SK-N-SH (cell line): ENCODE measurements at regions not wholly inside any gene's neighbourhood (a gene's known extent, or its start where the extent isn't known, plus 50 kb on each side); places are given as distances from the start of the nearest gene placed in this dataset.

Source experiments
- EP300 ChIP-seq, 2 experiments: IDR thresholded peaks; 2 replicates each; pipeline versions ENCODE4 v1.4.0 to v1.6.1; 2012; ENCODE audit warnings: borderline replicate concordance in 1 of 2, low read depth in 1 of 2, low read length in 1 of 2
- EZH2phosphoT487 ChIP-seq: fragments of 200-600 bp; sonication (generic); IDR thresholded peaks from 2 replicates; pipeline ENCODE4 v1.6.1; 2017; ENCODE audit warnings: low read depth, mixed run types, mild to moderate bottlenecking, antibody characterized with exemption, moderate library complexity, borderline replicate concordance
- RAD21 ChIP-seq: IDR thresholded peaks from 2 replicates; pipeline ENCODE4 v1.6.1; 2012; ENCODE audit warnings: mild to moderate bottlenecking, low read length
- RCOR1 ChIP-seq: fragments of 150-350 bp; IDR thresholded peaks from 2 replicates; pipeline ENCODE4 v1.6.1; 2017; ENCODE audit warnings: antibody characterized with exemption, low read length

GRCh38 chr2:226413498-226414130, 386.0 kb downstream of the IRS1 start:
- TF ChIP-seq EP300 (IDR thresholded peaks at IDR 0.05; ENCODE audit: borderline replicate concordance in 1 of 2, low read depth in 1 of 2, low read length in 1 of 2) (no peak), EZH2phosphoT487 (no peak), RAD21 (no peak), RCOR1 (no peak)
